A673 (cell line): ENCODE measurements at regions not wholly inside any gene's neighbourhood (a gene's known extent, or its start where the extent isn't known, plus 50 kb on each side); places are given as distances from the start of the nearest gene placed in this dataset.
"Not testable (repeated sequence)": the region's sequence is repeated elsewhere in the genome, so short reads cannot be mapped to it uniquely, and the experiment has no call there.

Experiments
- BruUV-seq: library from RNA; stranded (reverse); fragments of 400-500 nt; replicated peaks from 2 replicates; lab custom pipeline; 2021; lab: Mats Ljungman, UMichigan
- CTCF ChIA-PET: fragments of 300-600 bp; sonication (Branson Sonifier 250); formaldehyde crosslinking; loops from one replicate; lab custom pipeline; 2022; ENCODE audit warnings: antibody characterized with exemption; lab: Charles Lee
- POLR2A ChIA-PET: fragments of 300-600 bp; sonication (Branson Sonifier 250); formaldehyde crosslinking; loops from one replicate; lab custom pipeline; 2022; ENCODE audit warnings: antibody characterized with exemption; ENCODE audit not compliant: low non-redundant PET; lab: Charles Lee
- DNase-seq: peaks from one replicate; pipeline ENCODE4 v3.0.0-alpha.2; 2015; ENCODE audit warnings: low spot score
- H3K27ac ChIP-seq: fragments of 200-600 bp; sonication (generic); 2 replicates; pipeline ENCODE4 v1.5.1; 2016; ENCODE audit warnings: mixed run types, low read depth, mild to moderate bottlenecking, mixed read lengths, antibody characterized with exemption, low read length; ENCODE audit not compliant: poor library complexity, severe bottlenecking
- H3K27me3 ChIP-seq: fragments of 200-600 bp; sonication (generic); replicated peaks from 2 replicates; pipeline ENCODE4 v1.6.1; 2017; ENCODE audit warnings: mixed run types, low read depth, mild to moderate bottlenecking, mixed read lengths, antibody characterized with exemption, low read length; ENCODE audit not compliant: insufficient read depth, poor library complexity
- H3K36me3 ChIP-seq: fragments of 200-600 bp; sonication (generic); 2 replicates; pipeline ENCODE4 v1.6.1; 2016; ENCODE audit warnings: mixed run types, mild to moderate bottlenecking, mixed read lengths, antibody characterized with exemption, low read length; ENCODE audit not compliant: insufficient read depth, poor library complexity, severe bottlenecking
- H3K4me1 ChIP-seq: fragments of 200-600 bp; sonication (generic); 2 replicates; pipeline ENCODE4 v1.6.1; 2017; ENCODE audit warnings: mixed run types, mild to moderate bottlenecking, mixed read lengths, antibody characterized with exemption, low read length; ENCODE audit not compliant: insufficient read depth, poor library complexity, severe bottlenecking
- H3K4me3 ChIP-seq: fragments of 200-600 bp; sonication (generic); 2 replicates; pipeline ENCODE4 v1.5.1; 2016; ENCODE audit warnings: low read depth, mixed run types, mild to moderate bottlenecking, mixed read lengths, low read length; ENCODE audit not compliant: poor library complexity, severe bottlenecking
- H3K9me3 ChIP-seq: fragments of 200-600 bp; sonication (generic); 2 replicates; pipeline ENCODE4 v1.6.1; 2016; ENCODE audit warnings: mixed run types, low read depth, mild to moderate bottlenecking, mixed read lengths, antibody characterized with exemption, low read length; ENCODE audit not compliant: poor library complexity, severe bottlenecking
- CTCF ChIP-seq: fragments of 300-800, 200-600 bp; sonication (generic); conservative IDR thresholded peaks from 2 replicates; pipeline ENCODE4 v1.5.1; 2017; ENCODE audit warnings: low read depth, mild to moderate bottlenecking, antibody characterized with exemption, low read length, moderate library complexity, mixed read lengths
- EZH2 ChIP-seq: fragments of 200-600 bp; sonication (generic); IDR thresholded peaks from 2 replicates; pipeline ENCODE4 v1.6.1; 2017; ENCODE audit warnings: borderline replicate concordance, low read depth, mild to moderate bottlenecking, mixed read lengths, antibody characterized with exemption, low read length; ENCODE audit not compliant: poor library complexity, severe bottlenecking
- intact Hi-C: fragments of 100-400 bp; cut with micrococcal nuclease; formaldehyde crosslinking; loops from one replicate; pipeline ENCODE4 v1.10.0; 2022; ENCODE audit not compliant: unreplicated experiment

GRCh38 chr14:82011460-82011859 lies 477.8 kb upstream of the SEL1L start:
- BruUV-seq, result no TSS peak
- CTCF ChIA-PET, result no interaction called here

DNA sequence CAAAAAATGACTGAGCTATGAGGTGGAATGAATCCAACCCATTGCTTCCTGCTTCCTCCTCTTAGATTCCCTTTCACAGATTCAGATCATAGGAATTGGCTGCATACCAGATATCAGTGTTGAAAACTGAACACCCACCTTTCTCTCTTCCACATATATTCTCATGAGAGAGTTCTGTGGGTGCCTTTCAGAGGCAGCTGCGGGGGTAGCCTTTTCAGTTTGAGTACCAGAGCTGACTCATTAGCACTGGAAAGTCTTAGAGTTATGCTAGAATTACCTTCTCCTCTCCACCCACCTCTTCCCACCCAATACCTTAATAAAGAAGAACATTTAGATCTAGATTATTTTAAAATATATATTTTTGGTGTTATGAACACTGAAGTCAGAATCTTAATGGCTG lies 495.4 kb upstream of the SEL1L start:
- DNase-seq, result no peak

More at GRCh38 chr14:82011460-82011859, 477.8 kb upstream of the SEL1L start:
- H3K27ac ChIP-seq, result no peak overlapping the region
- H3K9me3 ChIP-seq, result peaks cover 3% of the 10 kb centered on the region
- intact Hi-C loops, result no loop called here
- TF ChIP-seq CTCF, result no peak
- TF ChIP-seq EZH2, result no peak
- H3K4me1 ChIP-seq, result no peaks in the 10 kb centered on the region
- DNase-seq, result no peak
- POLR2A ChIA-PET, result no interaction called here
- H3K36me3 ChIP-seq, result no peaks in the 10 kb centered on the region
- no peak overlapping the region for H3K4me3 ChIP-seq
- no peaks in the 10 kb centered on the region for H3K27me3 ChIP-seq

DNA sequence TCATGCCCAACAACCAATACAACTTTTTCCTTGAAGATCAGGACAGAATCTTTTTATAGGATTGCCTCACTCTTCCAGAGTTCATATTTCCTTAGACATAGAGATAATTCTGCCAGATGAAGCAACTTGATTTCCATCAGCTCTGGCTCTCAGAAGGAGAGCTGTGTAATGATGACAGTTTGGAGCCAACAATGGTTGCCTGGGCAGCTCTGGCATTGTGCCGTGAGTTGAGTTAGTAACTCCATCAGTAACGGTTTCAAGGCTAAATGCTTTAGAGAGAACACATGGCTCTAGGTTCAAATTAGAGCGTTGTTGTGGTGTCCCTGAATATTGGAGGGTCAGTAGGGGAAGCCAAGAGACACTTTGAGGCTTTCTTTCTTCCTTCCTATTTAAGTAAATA lies 501.7 kb upstream of the SEL1L start:
- TF ChIP-seq CTCF (no peak), EZH2 (no peak)
- no peaks in the 10 kb centered on the region for H3K36me3 ChIP-seq
- no peak overlapping the region for H3K27ac ChIP-seq
- BruUV-seq, result no TSS peak
- no peak overlapping the region for H3K4me3 ChIP-seq
- no peaks in the 10 kb centered on the region for H3K4me1 ChIP-seq
- no peak for DNase-seq
- no peaks in the 10 kb centered on the region for H3K27me3 ChIP-seq
- POLR2A ChIA-PET, result no interaction called here
- intact Hi-C loops, result no loop called here
- CTCF ChIA-PET, result no interaction called here
- no peaks in the 10 kb centered on the region for H3K9me3 ChIP-seq

More for the DNA sequence above, 495.4 kb upstream of the SEL1L start:
- ChIA-PET POLR2A (no interaction called here), CTCF (no interaction called here)
- Histone ChIP-seq H3K27me3 (no peaks in the 10 kb centered on the region), H3K36me3 (no peaks in the 10 kb centered on the region), H3K4me1 (no peaks in the 10 kb centered on the region), H3K4me3 (no peak overlapping the region), H3K27ac (no peak overlapping the region), H3K9me3 (peaks cover 11% of the 10 kb centered on the region)
- no TSS peak for BruUV-seq
- TF ChIP-seq EZH2 (no peak), CTCF (no peak)
- intact Hi-C loops, result no loop called here

DNA sequence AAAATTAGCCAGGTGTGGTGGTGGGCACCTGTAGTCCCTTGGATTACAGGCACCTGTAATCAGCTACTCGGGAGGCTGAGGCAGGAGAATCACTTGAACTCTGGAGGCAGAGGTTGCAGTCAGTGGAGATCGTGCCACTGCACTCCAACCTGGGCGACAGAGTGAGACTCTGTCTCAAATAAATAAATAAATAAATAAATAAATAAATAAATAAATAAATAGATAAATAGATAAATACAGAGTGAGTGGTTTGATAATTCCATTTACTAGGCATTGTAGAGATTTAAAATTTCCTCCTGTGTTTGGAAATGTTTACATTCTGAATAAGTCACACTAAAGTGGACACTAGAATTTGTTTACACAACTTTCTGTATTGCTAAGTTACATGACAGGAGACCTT lies 504.4 kb upstream of the SEL1L start:
- H3K4me1 ChIP-seq, POLR2A ChIA-PET, H3K9me3 ChIP-seq, intact Hi-C loops, H3K27me3 ChIP-seq, H3K27ac ChIP-seq, DNase-seq, BruUV-seq, H3K4me3 ChIP-seq, CTCF ChIA-PET, H3K36me3 ChIP-seq: not testable (repeated sequence)
